ENCODE measurements at regions not wholly inside any gene's neighbourhood (a gene's known extent, or its start where the extent isn't known, plus 50 kb on each side); places are given as distances from the start of the nearest gene placed in this dataset.

- no peak for DNase-seq
Observed at GRCh38 chr16:65940711-65941110, 425.8 kb upstream of the CDH5 start.

- DNase-seq, result no peak
Observed at GRCh38 chr16:65938083-65938482, 428.4 kb upstream of the CDH5 start.

GRCh38 chr16:65937455-65937854, 429.0 kb upstream of the CDH5 start:
- no peak for DNase-seq

GRCh38 chr16:65936096-65936495, 430.4 kb upstream of the CDH5 start:
- DNase-seq, result no peak

GRCh38 chr16:65934443-65934842, 432.0 kb upstream of the CDH5 start:
- DNase-seq, result no peak

- no peak for DNase-seq
Observed at GRCh38 chr16:65933703-65934102, 432.8 kb upstream of the CDH5 start.

- no peak for DNase-seq
Observed at GRCh38 chr16:65932350-65933072, 434.0 kb upstream of the CDH5 start.

- DNase-seq, result no peak
Observed at GRCh38 chr16:65922923-65923322, 443.6 kb upstream of the CDH5 start.

GRCh38 chr16:65919986-65920376, 446.5 kb upstream of the CDH5 start:
- DNase-seq, result no peak

GRCh38 chr16:65919145-65919985, 447.1 kb upstream of the CDH5 start:
- no peak for DNase-seq

GRCh38 chr16:65917466-65917865, 449.0 kb upstream of the CDH5 start:
- DNase-seq, result no peak

- DNase-seq, result no peak
Observed at GRCh38 chr16:65916995-65917394, 449.5 kb upstream of the CDH5 start.

GRCh38 chr16:65910291-65910690, 456.2 kb upstream of the CDH5 start:
- DNase-seq, result no peak

GRCh38 chr16:65909310-65910050, 457.0 kb upstream of the CDH5 start:
- no peak for DNase-seq

GRCh38 chr16:65908568-65908967, 457.9 kb upstream of the CDH5 start:
- DNase-seq, result no peak

GRCh38 chr16:65905331-65905730, 461.2 kb upstream of the CDH5 start:
- no peak for DNase-seq

- no peak for DNase-seq
Observed at GRCh38 chr16:65896448-65897153, 469.9 kb upstream of the CDH5 start.

GRCh38 chr16:65895906-65896305, 470.6 kb upstream of the CDH5 start:
- DNase-seq, result no peak

- DNase-seq, result no peak
Observed at GRCh38 chr16:65895486-65895885, 471.0 kb upstream of the CDH5 start.

- no peak for DNase-seq
Observed at GRCh38 chr16:65890203-65890602, 476.3 kb upstream of the CDH5 start.

GRCh38 chr16:65889533-65889966, 476.9 kb upstream of the CDH5 start:
- DNase-seq, result no peak

GRCh38 chr16:65888201-65888600, 478.3 kb upstream of the CDH5 start:
- no peak for DNase-seq

GRCh38 chr16:65884018-65884417, 482.5 kb upstream of the CDH5 start:
- DNase-seq, result no peak
